ENCODE measurements at regions not wholly inside any gene's neighbourhood (a gene's known extent, or its start where the extent isn't known, plus 50 kb on each side); places are given as distances from the start of the nearest gene placed in this dataset.

DNA sequence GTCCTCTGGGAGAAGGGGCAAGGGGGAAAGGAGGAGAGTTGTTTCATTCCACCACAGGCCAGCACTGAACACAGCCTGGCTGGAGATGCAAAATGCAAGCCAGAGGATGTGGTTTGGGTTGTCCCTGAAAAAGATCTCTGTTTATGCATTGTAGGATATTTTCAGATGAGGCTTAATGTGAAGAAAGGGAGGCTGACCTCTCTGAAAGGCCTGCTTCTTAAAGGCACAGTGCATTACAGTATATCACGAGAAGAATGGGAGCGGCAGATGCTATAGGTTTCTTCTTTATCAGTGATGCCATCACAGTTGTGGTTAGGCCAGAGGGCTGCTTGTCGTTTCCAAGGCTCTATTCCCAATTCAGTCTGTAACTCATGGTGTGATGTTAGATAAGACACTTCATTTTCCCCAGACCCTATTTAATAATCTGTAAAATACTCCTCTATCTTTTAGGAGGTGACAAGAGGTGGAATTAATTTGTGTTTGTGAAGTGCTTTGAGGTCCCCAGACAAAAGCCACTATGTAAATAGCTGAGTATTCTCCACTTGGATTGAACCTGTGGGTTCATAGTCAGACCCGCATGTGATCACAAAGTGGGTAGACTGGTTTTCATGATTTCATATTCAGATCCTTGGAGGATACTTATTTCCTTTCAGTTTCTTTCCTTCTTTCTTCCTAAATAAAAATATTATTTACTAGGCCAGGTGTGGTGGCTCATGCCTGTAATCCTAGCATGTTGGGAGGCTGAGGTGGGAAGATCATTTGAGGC lies 76.5 kb upstream of the WDR26 start:
- intact Hi-C loops (cut with micrococcal nuclease), result no loop called here
- BruUV-seq (replicated peaks), result no TSS peak
- no peak overlapping the region for H3K27ac ChIP-seq (ENCODE audit: low read length)
- peak; percentile 56 for DNase-seq
- H3K79me2 ChIP-seq (ENCODE audit: low read length), result no peaks in the 10 kb centered on the region
- ATAC-seq, result no peak
- H3K9me3 ChIP-seq (ENCODE audit: low read length), result no peaks in the 10 kb centered on the region
- H3K36me3 ChIP-seq (ENCODE audit: low read depth, low read length), result no peaks in the 10 kb centered on the region
- H2AFZ ChIP-seq (ENCODE audit: low read length), result no peak overlapping the region
- CTCF ChIA-PET, result no interaction called here
- POLR2A ChIA-PET (ENCODE audit: unreplicated experiment), result no interaction called here
- no peaks in the 10 kb centered on the region for H3K9me2 ChIP-seq (replicated peaks; ENCODE audit: low read length)
- H3K4me2 ChIP-seq (ENCODE audit: low read length), result peak overlapping the region; percentile 22; the same call in 1 of the 2 replicates
- peaks cover 19% of the 10 kb centered on the region for H3K4me1 ChIP-seq (ENCODE audit: insufficient read depth, low read length)
- H3K27me3 ChIP-seq (ENCODE audit: low read length), result no peaks in the 10 kb centered on the region
- H4K20me1 ChIP-seq (ENCODE audit: low read length), result no peaks in the 10 kb centered on the region
- H3K4me3 ChIP-seq (ENCODE audit: low read length), result no peak overlapping the region
- no peaks in the 10 kb centered on the region for H3F3A ChIP-seq (ENCODE audit: low read length, unreplicated experiment)
- TF ChIP-seq, protein P1, sequence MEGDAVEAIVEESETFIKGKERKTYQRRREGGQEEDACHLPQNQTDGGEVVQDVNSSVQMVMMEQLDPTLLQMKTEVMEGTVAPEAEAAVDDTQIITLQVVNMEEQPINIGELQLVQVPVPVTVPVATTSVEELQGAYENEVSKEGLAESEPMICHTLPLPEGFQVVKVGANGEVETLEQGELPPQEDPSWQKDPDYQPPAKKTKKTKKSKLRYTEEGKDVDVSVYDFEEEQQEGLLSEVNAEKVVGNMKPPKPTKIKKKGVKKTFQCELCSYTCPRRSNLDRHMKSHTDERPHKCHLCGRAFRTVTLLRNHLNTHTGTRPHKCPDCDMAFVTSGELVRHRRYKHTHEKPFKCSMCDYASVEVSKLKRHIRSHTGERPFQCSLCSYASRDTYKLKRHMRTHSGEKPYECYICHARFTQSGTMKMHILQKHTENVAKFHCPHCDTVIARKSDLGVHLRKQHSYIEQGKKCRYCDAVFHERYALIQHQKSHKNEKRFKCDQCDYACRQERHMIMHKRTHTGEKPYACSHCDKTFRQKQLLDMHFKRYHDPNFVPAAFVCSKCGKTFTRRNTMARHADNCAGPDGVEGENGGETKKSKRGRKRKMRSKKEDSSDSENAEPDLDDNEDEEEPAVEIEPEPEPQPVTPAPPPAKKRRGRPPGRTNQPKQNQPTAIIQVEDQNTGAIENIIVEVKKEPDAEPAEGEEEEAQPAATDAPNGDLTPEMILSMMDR (conservative IDR thresholded peaks at IDR 0.05; ENCODE audit: low read depth, low read length), result no peak
- TF ChIP-seq EZH2 (IDR thresholded peaks at IDR 0.05; ENCODE audit: low read length, unreplicated experiment) (no peak), EZH2phosphoT487 (IDR thresholded peaks at IDR 0.05; ENCODE audit: borderline replicate concordance, low read length) (no peak)
- H3K9ac ChIP-seq (ENCODE audit: low read length), result no peak overlapping the region

DNA sequence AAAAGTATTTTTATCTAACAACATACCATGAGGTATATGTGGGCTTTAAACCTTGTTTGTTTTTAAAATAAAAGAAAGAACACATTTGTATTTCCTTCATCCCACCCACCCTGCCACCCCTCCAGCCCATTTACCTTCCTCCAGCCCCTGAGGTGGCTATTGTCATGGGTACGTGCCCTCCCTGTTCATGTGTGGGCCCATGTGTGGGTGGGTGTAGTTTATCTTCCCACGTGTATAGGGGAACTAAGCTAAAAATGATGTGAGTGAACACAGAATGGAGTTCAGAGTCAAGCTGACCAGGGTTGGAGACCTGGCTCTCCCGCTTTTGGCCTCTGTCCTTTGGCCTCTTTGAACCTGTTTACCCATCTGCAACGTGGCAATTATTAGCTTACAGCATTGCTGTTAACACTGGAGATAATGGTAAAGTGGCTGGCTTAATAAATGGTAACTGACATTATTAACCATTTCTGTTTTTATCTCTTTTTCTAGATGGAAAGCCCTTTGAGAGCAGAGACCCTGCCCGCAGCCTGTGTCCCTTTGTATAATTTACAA lies 78.1 kb upstream of the WDR26 start:
- intact Hi-C loops (cut with micrococcal nuclease), result loop anchor here (1.0 to 2.0 kb wide), 4 partner anchors 30 to 410 kb away; no protein-coding TSS in a partner anchor
- DNase-seq (no peak), ATAC-seq (no peak)
- H3K36me3 ChIP-seq (ENCODE audit: low read depth, low read length), result no peaks in the 10 kb centered on the region
- no peak for TF ChIP-seq EZH2 (IDR thresholded peaks at IDR 0.05; ENCODE audit: low read length, unreplicated experiment)
- TF ChIP-seq, protein P1 (conservative IDR thresholded peaks at IDR 0.05; ENCODE audit: low read depth, low read length), result no peak
- no peak for TF ChIP-seq EZH2phosphoT487 (IDR thresholded peaks at IDR 0.05; ENCODE audit: borderline replicate concordance, low read length)
- no peaks in the 10 kb centered on the region for H4K20me1 ChIP-seq (ENCODE audit: low read length)
- peaks cover 19% of the 10 kb centered on the region for H3K4me1 ChIP-seq (ENCODE audit: insufficient read depth, low read length)
- H3K9ac ChIP-seq (ENCODE audit: low read length), result no peak overlapping the region
- no TSS peak for BruUV-seq (replicated peaks)
- no peak overlapping the region for H3K4me3 ChIP-seq (ENCODE audit: low read length)
- ChIA-PET CTCF (interaction anchor here (0.5 to 1.3 kb wide), 6 partner anchors 23 to 410 kb away, joined by 3 to 11 read pairs (median 4); no protein-coding TSS in a partner anchor), POLR2A (ENCODE audit: unreplicated experiment) (interaction anchor here (1.1 kb wide), 1 partner anchor 410 kb away, joined by 3 read pairs; no protein-coding TSS in a partner anchor)
- no peaks in the 10 kb centered on the region for H3K79me2 ChIP-seq (ENCODE audit: low read length)
- no peak overlapping the region for H2AFZ ChIP-seq (ENCODE audit: low read length)
- no peaks in the 10 kb centered on the region for H3K9me3 ChIP-seq (ENCODE audit: low read length)
- H3K27me3 ChIP-seq (ENCODE audit: low read length), result no peaks in the 10 kb centered on the region
- H3K9me2 ChIP-seq (replicated peaks; ENCODE audit: low read length), result no peaks in the 10 kb centered on the region
- no peak overlapping the region for H3K27ac ChIP-seq (ENCODE audit: low read length)
- no peak overlapping the region for H3K4me2 ChIP-seq (ENCODE audit: low read length)
- H3F3A ChIP-seq (ENCODE audit: low read length, unreplicated experiment), result no peaks in the 10 kb centered on the region

All from PC-3 (cell line).